OCI-LY7 (cell line): ENCODE measurements at regions not wholly inside any gene's neighbourhood (a gene's known extent, or its start where the extent isn't known, plus 50 kb on each side); places are given as distances from the start of the nearest gene placed in this dataset.

Experiments
- CTCF ChIP-seq: fragments of 200-600 bp; sonication (generic); conservative IDR thresholded peaks from 2 replicates; pipeline ENCODE4 v1.5.1; 2014; ENCODE audit warnings: mild to moderate bottlenecking, antibody characterized with exemption, low read length, moderate library complexity, mixed read lengths
- EZH2phosphoT487 ChIP-seq: fragments of 200-600 bp; sonication (generic); IDR thresholded peaks from 2 replicates; pipeline ENCODE4 v1.6.1; 2018; ENCODE audit warnings: low read depth, borderline replicate concordance, mild to moderate bottlenecking, mixed run types, antibody characterized with exemption, low read length, moderate library complexity, mixed read lengths

GRCh38 chr7:9391221-9391620, 957.8 kb downstream of the NXPH1 start:
- TF ChIP-seq CTCF (no peak), EZH2phosphoT487 (no peak)
